ENCODE measurements at regions not wholly inside any gene's neighbourhood (a gene's known extent, or its start where the extent isn't known, plus 50 kb on each side); places are given as distances from the start of the nearest gene placed in this dataset.
"Not testable (repeated sequence)": the region's sequence is repeated elsewhere in the genome, so short reads cannot be mapped to it uniquely, and the experiment has no call there.

DNA sequence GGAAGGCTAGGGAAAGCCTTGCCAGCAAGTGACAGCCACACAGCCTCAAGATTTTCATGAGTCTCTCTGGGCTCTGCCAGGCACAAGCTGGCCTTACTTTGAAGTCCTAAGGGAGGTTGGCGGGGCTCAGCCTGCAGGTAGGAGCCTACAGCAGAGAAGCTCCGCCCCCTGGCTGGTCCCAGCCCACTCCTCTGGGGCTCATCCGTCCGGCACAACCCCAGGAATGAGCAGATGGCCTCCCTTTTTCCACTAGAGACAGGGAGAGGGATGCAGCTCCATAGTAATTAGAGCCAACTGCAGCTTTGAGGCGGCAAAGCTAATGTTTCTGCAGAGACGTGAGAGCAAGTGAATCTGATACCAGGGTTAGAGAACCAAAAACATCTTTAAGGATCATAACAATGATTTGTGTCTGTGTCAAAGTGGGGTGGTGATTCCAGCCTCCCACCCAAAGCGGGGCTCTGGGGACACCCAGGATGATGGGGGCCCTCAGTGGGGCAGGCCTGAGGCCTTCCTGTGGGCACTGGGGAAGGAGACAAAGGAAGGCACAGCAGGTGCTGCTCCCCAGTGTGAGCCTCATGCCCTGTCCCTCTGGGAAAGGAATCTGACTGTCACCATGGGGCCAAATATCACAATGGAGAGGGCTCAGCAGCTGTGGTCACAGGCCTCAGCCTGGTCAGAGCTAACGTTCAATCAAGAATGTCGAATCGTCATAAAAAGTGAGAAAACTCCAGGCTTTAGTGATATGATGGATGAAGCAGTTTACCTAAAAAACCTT lies 61.5 kb downstream of the RBFOX3 start:
- TF ChIP-seq, protein P1, sequence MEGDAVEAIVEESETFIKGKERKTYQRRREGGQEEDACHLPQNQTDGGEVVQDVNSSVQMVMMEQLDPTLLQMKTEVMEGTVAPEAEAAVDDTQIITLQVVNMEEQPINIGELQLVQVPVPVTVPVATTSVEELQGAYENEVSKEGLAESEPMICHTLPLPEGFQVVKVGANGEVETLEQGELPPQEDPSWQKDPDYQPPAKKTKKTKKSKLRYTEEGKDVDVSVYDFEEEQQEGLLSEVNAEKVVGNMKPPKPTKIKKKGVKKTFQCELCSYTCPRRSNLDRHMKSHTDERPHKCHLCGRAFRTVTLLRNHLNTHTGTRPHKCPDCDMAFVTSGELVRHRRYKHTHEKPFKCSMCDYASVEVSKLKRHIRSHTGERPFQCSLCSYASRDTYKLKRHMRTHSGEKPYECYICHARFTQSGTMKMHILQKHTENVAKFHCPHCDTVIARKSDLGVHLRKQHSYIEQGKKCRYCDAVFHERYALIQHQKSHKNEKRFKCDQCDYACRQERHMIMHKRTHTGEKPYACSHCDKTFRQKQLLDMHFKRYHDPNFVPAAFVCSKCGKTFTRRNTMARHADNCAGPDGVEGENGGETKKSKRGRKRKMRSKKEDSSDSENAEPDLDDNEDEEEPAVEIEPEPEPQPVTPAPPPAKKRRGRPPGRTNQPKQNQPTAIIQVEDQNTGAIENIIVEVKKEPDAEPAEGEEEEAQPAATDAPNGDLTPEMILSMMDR (IDR thresholded peaks at IDR 0.05): no peak
- ChIA-PET CTCF (interaction anchor here (1.1 kb wide), 1 partner anchor 64 kb away, joined by 3 read pairs; no protein-coding TSS in a partner anchor), POLR2A (no interaction called here)
- Mint-ChIP-seq H3K27me3 (peaks cover 4% of the 10 kb centered on the region), H3K36me3 (ENCODE audit: low read depth) (no peaks in the 10 kb centered on the region), H3K9me3 (peaks cover 2% of the 10 kb centered on the region), H3K4me3 (no peak overlapping the region), H3K27ac (no peak overlapping the region), H3K4me1 (ENCODE audit: low read depth) (no peaks in the 10 kb centered on the region)
- no peak for DNase-seq
- intact Hi-C loops (cut with micrococcal nuclease): no loop called here
- ATAC-seq: no peak

DNA sequence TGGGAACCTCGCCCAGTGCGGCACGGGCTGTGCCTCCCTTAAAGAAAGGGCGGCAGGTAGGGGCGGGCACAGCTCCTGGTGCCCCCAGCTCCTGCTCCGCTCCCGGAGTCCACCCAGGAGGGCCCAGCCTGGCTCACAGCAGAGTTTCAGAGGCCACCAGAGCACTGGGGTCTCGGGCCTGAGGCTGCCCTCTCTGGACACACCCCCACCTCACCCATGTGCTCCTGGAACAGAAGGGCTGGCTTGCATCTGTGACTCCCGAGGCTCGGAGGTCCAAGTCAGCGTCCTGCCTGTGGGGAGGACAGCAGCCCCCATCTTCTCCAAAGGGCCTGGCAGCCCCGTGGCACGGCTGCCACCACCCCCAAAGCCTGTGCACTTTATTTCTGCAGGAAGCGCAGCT lies 62.7 kb downstream of the RBFOX3 start:
- ATAC-seq: no peak
- POLR2A ChIA-PET: no interaction called here
- H3K27ac Mint-ChIP-seq: no peak overlapping the region

DNA sequence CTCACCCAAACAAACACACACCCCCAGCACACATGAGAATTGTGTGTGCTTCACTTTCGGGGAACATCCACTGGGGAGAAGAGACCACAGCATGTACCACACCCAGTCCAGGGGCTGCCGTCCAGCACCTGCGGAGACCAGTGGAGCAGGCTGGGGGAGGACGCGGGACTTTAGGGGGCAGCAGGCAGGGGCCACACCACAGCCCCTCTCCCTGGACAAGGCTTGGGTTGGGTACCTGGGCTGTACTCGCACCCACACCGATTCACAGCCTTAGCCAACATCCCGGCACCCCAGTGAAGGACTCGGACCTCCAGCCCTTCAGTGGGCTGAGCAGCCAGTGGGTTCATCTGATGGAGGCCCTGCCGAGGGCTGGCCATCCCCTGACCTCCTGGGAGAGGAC lies 63.3 kb downstream of the RBFOX3 start:
- POLR2A ChIA-PET: no interaction called here
- CTCF ChIA-PET: no interaction called here
- Mint-ChIP-seq H3K36me3 (ENCODE audit: low read depth) (no peaks in the 10 kb centered on the region), H3K9me3 (peaks cover 2% of the 10 kb centered on the region), H3K27me3 (peaks cover 8% of the 10 kb centered on the region), H3K27ac (no peak overlapping the region), H3K4me3 (no peak overlapping the region), H3K4me1 (ENCODE audit: low read depth) (no peaks in the 10 kb centered on the region)
- TF ChIP-seq, protein P1 (IDR thresholded peaks at IDR 0.05): no peak
- intact Hi-C loops (cut with micrococcal nuclease): no loop called here
- DNase-seq: no peak
- no peak for ATAC-seq

More for the DNA sequence above, 62.7 kb downstream of the RBFOX3 start:
- TF ChIP-seq, protein P1 (IDR thresholded peaks at IDR 0.05): no peak
- Mint-ChIP-seq H3K27me3 (peaks cover 8% of the 10 kb centered on the region), H3K36me3 (ENCODE audit: low read depth) (no peaks in the 10 kb centered on the region), H3K4me1 (ENCODE audit: low read depth) (no peaks in the 10 kb centered on the region), H3K9me3 (peaks cover 2% of the 10 kb centered on the region), H3K4me3 (no peak overlapping the region)
- intact Hi-C loops (cut with micrococcal nuclease): no loop called here
- DNase-seq: no peak
- CTCF ChIA-PET: interaction anchor here (1.1 kb wide), 1 partner anchor 65 kb away, joined by 3 read pairs; no protein-coding TSS in a partner anchor

DNA sequence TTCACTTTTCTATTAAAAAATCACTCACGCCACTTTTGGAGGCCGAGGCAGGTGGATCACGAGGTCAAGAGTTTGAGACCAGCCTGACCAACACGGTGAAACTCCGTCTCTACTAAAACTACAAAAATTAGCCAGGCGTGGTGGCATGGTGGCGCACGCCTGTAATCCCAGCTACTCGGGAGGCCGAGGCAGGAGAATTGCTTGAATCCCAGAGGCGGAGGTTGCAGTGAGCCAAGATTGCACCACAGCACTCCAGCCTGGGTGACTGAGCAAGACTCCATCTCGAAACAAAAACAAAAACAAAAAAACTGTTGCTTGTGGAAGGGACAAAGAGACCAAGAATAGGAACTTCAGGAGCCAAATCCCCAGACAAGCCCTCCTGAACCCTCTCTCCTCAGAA lies 63.7 kb downstream of the RBFOX3 start:
- intact Hi-C loops (cut with micrococcal nuclease); H3K4me3 Mint-ChIP-seq; H3K36me3 Mint-ChIP-seq (ENCODE audit: low read depth): not testable (repeated sequence)

DNA sequence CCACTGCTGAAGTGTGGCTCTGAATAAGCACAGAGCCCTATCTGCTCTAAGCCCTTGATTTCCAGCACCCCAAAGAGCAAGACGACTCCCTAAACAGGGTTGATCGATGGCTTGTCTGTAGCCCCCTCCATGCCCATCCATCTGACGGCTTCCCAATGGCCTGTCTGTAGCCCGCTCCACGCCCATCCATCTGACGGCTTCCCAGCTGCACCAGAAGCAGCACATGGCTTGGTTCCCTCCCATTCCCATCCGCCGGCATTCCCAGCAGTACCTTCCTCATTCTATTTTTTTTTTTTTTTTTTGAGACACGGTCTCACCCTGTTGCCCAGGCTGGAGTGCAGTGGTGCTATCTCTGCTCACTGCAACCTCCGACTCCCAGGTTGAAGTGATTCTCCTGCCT lies 64.5 kb downstream of the RBFOX3 start:
- TF ChIP-seq, protein P1 (IDR thresholded peaks at IDR 0.05): no peak
- Mint-ChIP-seq H3K27ac (no peak overlapping the region), H3K9me3 (no peaks in the 10 kb centered on the region), H3K27me3 (peaks cover 8% of the 10 kb centered on the region), H3K4me3 (no peak overlapping the region), H3K36me3 (ENCODE audit: low read depth) (no peaks in the 10 kb centered on the region), H3K4me1 (ENCODE audit: low read depth) (no peaks in the 10 kb centered on the region)
- ChIA-PET POLR2A (no interaction called here), CTCF (no interaction called here)
- intact Hi-C loops (cut with micrococcal nuclease): no loop called here
- DNase-seq (no peak), ATAC-seq (no peak)

More for the DNA sequence above, 63.7 kb downstream of the RBFOX3 start:
- H3K9me3 Mint-ChIP-seq; ATAC-seq; POLR2A ChIA-PET; H3K4me1 Mint-ChIP-seq (ENCODE audit: low read depth); H3K27me3 Mint-ChIP-seq; H3K27ac Mint-ChIP-seq; DNase-seq; CTCF ChIA-PET: not testable (repeated sequence)
